ENCODE measurements at regions not wholly inside any gene's neighbourhood (a gene's known extent, or its start where the extent isn't known, plus 50 kb on each side); places are given as distances from the start of the nearest gene placed in this dataset.

DNA sequence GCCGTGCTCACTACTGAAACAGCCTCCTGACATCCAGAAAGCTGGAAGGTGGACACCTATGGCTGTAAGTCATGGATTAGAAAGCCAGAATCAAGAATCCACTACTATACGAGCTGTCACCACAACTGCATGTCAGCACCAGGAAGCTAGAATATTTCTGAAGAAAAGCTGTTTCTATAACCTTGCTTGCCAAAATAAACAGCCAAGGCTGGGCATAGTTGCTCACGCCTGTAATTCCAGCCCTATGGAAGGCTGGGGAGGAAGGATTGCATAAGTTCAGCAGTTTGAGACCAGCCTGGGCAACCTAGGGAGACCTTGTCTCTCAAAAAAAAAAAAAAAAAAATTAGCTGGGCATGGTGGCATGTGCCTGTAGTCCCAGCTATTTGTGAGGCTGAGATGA, 96.3 kb upstream of the GAREM1 start:
- H3K4me2 ChIP-seq (replicated peaks; ENCODE audit: extremely low read depth, low read length, poor library complexity, severe bottlenecking) = no peak overlapping the region
- H3K27ac ChIP-seq (ENCODE audit: low read depth in 1 of 2, low read length in 2 of 2) = no peak overlapping the region
- H2AFZ ChIP-seq (ENCODE audit: insufficient read depth, low read depth, low read length, poor library complexity, severe bottlenecking) = no peak overlapping the region
- no peaks in the 10 kb centered on the region for H3K9me3 ChIP-seq (replicated peaks in 1 of 2; ENCODE audit: control insufficient read depth in 1 of 2, insufficient read depth in 1 of 2, low read length in 2 of 2)
- H3K4me3 ChIP-seq (replicated peaks in 1 of 3; ENCODE audit: low read depth in 2 of 3, low read length in 3 of 3) = no peak overlapping the region
- no peaks in the 10 kb centered on the region for H3K36me3 ChIP-seq (replicated peaks in 1 of 2; ENCODE audit: control insufficient read depth in 1 of 2, insufficient read depth in 2 of 2, low read length in 2 of 2)
- WGBS (ENCODE audit: insufficient coverage) = 100% methylated on average over 2 of the region's 3 CpGs
- no peaks in the 10 kb centered on the region for H3K79me2 ChIP-seq (ENCODE audit: insufficient read depth, low read length)
- H3K27me3 ChIP-seq (ENCODE audit: control insufficient read depth in 2 of 2, insufficient read depth in 2 of 2, low read length in 2 of 2) = no peaks in the 10 kb centered on the region
- no peaks in the 10 kb centered on the region for H3K4me1 ChIP-seq (ENCODE audit: control insufficient read depth in 1 of 2, insufficient read depth in 2 of 2, low read length in 2 of 2)
- peaks cover 0 to 3% (median 0%) of the 10 kb centered on the region in 7 donors for H3K9me3 Mint-ChIP-seq
- TF ChIP-seq, protein P1, sequence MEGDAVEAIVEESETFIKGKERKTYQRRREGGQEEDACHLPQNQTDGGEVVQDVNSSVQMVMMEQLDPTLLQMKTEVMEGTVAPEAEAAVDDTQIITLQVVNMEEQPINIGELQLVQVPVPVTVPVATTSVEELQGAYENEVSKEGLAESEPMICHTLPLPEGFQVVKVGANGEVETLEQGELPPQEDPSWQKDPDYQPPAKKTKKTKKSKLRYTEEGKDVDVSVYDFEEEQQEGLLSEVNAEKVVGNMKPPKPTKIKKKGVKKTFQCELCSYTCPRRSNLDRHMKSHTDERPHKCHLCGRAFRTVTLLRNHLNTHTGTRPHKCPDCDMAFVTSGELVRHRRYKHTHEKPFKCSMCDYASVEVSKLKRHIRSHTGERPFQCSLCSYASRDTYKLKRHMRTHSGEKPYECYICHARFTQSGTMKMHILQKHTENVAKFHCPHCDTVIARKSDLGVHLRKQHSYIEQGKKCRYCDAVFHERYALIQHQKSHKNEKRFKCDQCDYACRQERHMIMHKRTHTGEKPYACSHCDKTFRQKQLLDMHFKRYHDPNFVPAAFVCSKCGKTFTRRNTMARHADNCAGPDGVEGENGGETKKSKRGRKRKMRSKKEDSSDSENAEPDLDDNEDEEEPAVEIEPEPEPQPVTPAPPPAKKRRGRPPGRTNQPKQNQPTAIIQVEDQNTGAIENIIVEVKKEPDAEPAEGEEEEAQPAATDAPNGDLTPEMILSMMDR (IDR thresholded peaks at IDR 0.05) = no peak
- intact Hi-C loops (cut with micrococcal nuclease) = no loop called here
- no peak overlapping the region for H3K4me3 Mint-ChIP-seq
- no peaks in the 10 kb centered on the region for H3K36me3 Mint-ChIP-seq
- H4K20me1 ChIP-seq (ENCODE audit: insufficient read depth, low read length) = no peaks in the 10 kb centered on the region
- no peak overlapping the region for H3K9ac ChIP-seq (ENCODE audit: insufficient read depth, low read length, poor library complexity, severe bottlenecking)
- H3K4me1 Mint-ChIP-seq = no peaks in the 10 kb centered on the region
- no peak overlapping the region for H3K27ac Mint-ChIP-seq
- no peak for DNase-seq
- peaks cover 0 to 3% (median 0%) of the 10 kb centered on the region in 3 donors for H3K27me3 Mint-ChIP-seq (ENCODE audit: low read depth in 3 of 3)

DNA sequence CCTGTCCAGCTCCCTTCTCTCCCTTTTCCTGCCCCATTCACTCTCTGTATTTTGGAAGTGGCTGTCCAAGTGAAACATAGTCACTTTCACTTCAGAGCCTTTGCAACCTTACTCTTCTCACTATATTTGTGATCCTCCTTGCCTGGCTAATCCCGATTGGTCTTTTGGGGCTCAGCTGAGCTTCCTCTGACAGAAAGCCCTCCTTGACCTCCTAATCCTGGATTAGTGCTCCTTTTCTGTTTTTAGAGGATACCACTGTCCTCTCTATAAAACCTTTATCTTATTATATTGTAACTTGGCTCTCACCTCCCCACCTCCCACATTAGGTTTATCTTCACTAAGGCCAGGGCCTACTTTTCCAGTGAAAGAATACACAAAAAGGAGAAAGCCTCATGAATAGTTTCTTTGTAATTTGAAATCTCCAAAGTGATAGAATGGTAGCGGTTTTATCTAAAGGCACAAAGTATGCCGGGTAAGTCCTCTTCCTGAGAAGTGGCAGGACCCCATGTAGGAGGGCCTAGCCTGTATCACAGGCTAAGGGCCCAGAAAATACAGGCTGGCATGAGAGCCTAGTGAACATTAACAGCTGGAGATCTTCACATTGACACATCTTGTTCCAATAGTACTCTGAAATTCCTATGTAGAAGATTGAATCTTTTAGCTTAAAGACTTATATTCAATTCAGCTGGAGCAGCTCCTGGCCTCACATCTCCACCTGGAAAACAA, 83.1 kb upstream of the GAREM1 start:
- no peak for DNase-seq
- H3K4me1 ChIP-seq (ENCODE audit: control insufficient read depth in 1 of 2, insufficient read depth in 2 of 2, low read length in 2 of 2) = no peaks in the 10 kb centered on the region
- no peak overlapping the region for H3K4me2 ChIP-seq (replicated peaks; ENCODE audit: extremely low read depth, low read length, poor library complexity, severe bottlenecking)
- no peaks in the 10 kb centered on the region for H3K27me3 ChIP-seq (ENCODE audit: control insufficient read depth in 2 of 2, insufficient read depth in 2 of 2, low read length in 2 of 2)
- H3K4me3 ChIP-seq (replicated peaks in 1 of 3; ENCODE audit: low read depth in 2 of 3, low read length in 3 of 3) = no peak overlapping the region
- no peak overlapping the region for H3K27ac ChIP-seq (ENCODE audit: low read depth in 1 of 2, low read length in 2 of 2)
- H3K27me3 Mint-ChIP-seq (ENCODE audit: low read depth in 3 of 3) = peaks cover 6 to 7% (median 6%) of the 10 kb centered on the region in 3 donors
- H3K36me3 ChIP-seq (replicated peaks in 1 of 2; ENCODE audit: control insufficient read depth in 1 of 2, insufficient read depth in 2 of 2, low read length in 2 of 2) = no peaks in the 10 kb centered on the region
- H3K4me1 Mint-ChIP-seq = no peaks in the 10 kb centered on the region
- H2AFZ ChIP-seq (ENCODE audit: insufficient read depth, low read depth, low read length, poor library complexity, severe bottlenecking) = no peak overlapping the region
- no peak overlapping the region for H3K27ac Mint-ChIP-seq
- intact Hi-C loops (cut with micrococcal nuclease) = loop anchor here in 1 of 2 donors (5.0 kb wide), 1 partner anchor 392 kb away; no protein-coding TSS in a partner anchor
- no peaks in the 10 kb centered on the region for H3K9me3 Mint-ChIP-seq
- H3K4me3 Mint-ChIP-seq = no peak overlapping the region
- no peaks in the 10 kb centered on the region for H4K20me1 ChIP-seq (ENCODE audit: insufficient read depth, low read length)
- H3K36me3 Mint-ChIP-seq = no peaks in the 10 kb centered on the region
- no peaks in the 10 kb centered on the region for H3K79me2 ChIP-seq (ENCODE audit: insufficient read depth, low read length)
- TF ChIP-seq, protein P1 (IDR thresholded peaks at IDR 0.05) = no peak
- no peak overlapping the region for H3K9ac ChIP-seq (ENCODE audit: insufficient read depth, low read length, poor library complexity, severe bottlenecking)
- no peaks in the 10 kb centered on the region for H3K9me3 ChIP-seq (replicated peaks in 1 of 2; ENCODE audit: control insufficient read depth in 1 of 2, insufficient read depth in 1 of 2, low read length in 2 of 2)
- 100% methylated on average over 2 of the region's 3 CpGs for WGBS (ENCODE audit: insufficient coverage)

Data from CD14-positive monocyte (primary cell).